ENCODE measurements at regions not wholly inside any gene's neighbourhood (a gene's known extent, or its start where the extent isn't known, plus 50 kb on each side); places are given as distances from the start of the nearest gene placed in this dataset.

GRCh38 chr11:21687643-21688042, 505.2 kb upstream of the ANO5 start:
- TF ChIP-seq, protein P1, sequence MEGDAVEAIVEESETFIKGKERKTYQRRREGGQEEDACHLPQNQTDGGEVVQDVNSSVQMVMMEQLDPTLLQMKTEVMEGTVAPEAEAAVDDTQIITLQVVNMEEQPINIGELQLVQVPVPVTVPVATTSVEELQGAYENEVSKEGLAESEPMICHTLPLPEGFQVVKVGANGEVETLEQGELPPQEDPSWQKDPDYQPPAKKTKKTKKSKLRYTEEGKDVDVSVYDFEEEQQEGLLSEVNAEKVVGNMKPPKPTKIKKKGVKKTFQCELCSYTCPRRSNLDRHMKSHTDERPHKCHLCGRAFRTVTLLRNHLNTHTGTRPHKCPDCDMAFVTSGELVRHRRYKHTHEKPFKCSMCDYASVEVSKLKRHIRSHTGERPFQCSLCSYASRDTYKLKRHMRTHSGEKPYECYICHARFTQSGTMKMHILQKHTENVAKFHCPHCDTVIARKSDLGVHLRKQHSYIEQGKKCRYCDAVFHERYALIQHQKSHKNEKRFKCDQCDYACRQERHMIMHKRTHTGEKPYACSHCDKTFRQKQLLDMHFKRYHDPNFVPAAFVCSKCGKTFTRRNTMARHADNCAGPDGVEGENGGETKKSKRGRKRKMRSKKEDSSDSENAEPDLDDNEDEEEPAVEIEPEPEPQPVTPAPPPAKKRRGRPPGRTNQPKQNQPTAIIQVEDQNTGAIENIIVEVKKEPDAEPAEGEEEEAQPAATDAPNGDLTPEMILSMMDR (conservative IDR thresholded peaks at IDR 0.05; ENCODE audit: low read length): no peak
- no peak for TF ChIP-seq EZH2phosphoT487 (IDR thresholded peaks at IDR 0.05; ENCODE audit: borderline replicate concordance, low read depth, low read length)
